Sigmoid colon (tissue), 6 donors: ENCODE measurements at regions not wholly inside any gene's neighbourhood (a gene's known extent, or its start where the extent isn't known, plus 50 kb on each side); places are given as distances from the start of the nearest gene placed in this dataset.

Experiments used
- DNase-seq: peaks from one replicate; pipeline ENCODE4 v3.0.0-alpha.2; 2019
- H3K27ac ChIP-seq, 4 donors: fragments of 200-600 bp; sonication (generic); one replicate each; pipeline ENCODE4 v1.5.1; 2016 to 2019; ENCODE audit warnings: mild to moderate bottlenecking in 1 of 4
- H3K27me3 ChIP-seq, 3 donors: fragments of 200-600 bp; sonication (generic); one replicate each; pipeline ENCODE4 v1.5.1; 2019; ENCODE audit warnings: mild to moderate bottlenecking in 1 of 3
- H3K36me3 ChIP-seq, 4 donors: fragments of 200-600 bp; sonication (generic); one replicate each; pipeline ENCODE4 v1.5.1; 2016 to 2019
- H3K4me1 ChIP-seq, 4 donors: fragments of 200-600 bp; sonication (generic); one replicate each; pipeline ENCODE4 v1.5.1; 2017 to 2019
- H3K4me3 ChIP-seq, 4 donors: fragments of 200-600 bp; sonication (generic); one replicate each; pipeline ENCODE4 v1.5.1; 2017 to 2019; ENCODE audit warnings: mild to moderate bottlenecking in 2 of 4, moderate library complexity in 1 of 4
- H3K9me3 ChIP-seq, 4 donors: fragments of 200-600 bp in 3 of 4; sonication (generic) in 3 of 4; one replicate each; pipeline versions ENCODE4 v1.5.1 to v1.6.1; 2013 to 2019
- CTCF ChIP-seq, 4 experiments: fragments of 450-650 bp in 3 of 4; fragments of 200-600 bp in 1 of 4; IDR thresholded peaks; one replicate each; pipeline ENCODE4 v1.5.1; 2016 to 2019; ENCODE audit warnings: antibody characterized with exemption in 4 of 4, mild to moderate bottlenecking in 3 of 4, moderate library complexity in 2 of 4
- EP300 ChIP-seq, 4 donors: sonication (generic); formaldehyde crosslinking; IDR thresholded peaks; one replicate each; pipeline ENCODE4 v1.6.1; 2017; ENCODE audit warnings: antibody characterized with exemption in 4 of 4
- POLR2A ChIP-seq, 2 donors: fragments of 450-650 bp; IDR thresholded peaks; one replicate each; pipeline ENCODE4 v1.6.1; 2016; ENCODE audit warnings: antibody characterized with exemption in 2 of 2, mild to moderate bottlenecking in 2 of 2, moderate library complexity in 2 of 2
- POLR2AphosphoS5 ChIP-seq, 4 donors: sonication (generic); formaldehyde crosslinking; IDR thresholded peaks; one replicate each; pipeline ENCODE4 v1.6.1; 2017; ENCODE audit warnings: antibody characterized with exemption in 4 of 4
- WGBS, 2 donors: extraction: QIAGEN DNeasy Blood & Tissue Kit; methylation state at CpG; one replicate each; pipeline ENCODE4 v1.1.7; 2013; 5-methylcytosine and 5-hydroxymethylcytosine counted together
- intact Hi-C: fragments of 100-400 bp; cut with DNase I; formaldehyde crosslinking; loops from one replicate; pipeline ENCODE4 v1.15.1; 2023
- donor health status: healthy with polysubstance abuse.
- donor health status: healthy.

GRCh38 chr14:42523666-42524065 lies 917.0 kb downstream of the LRFN5 start:
- no peak overlapping the region for H3K4me3 ChIP-seq
- H3K36me3 ChIP-seq: no peaks in the 10 kb centered on the region
- H3K27me3 ChIP-seq: no peaks in the 10 kb centered on the region
- 31 to 37% methylated on average over 2 of the region's 2 CpGs for WGBS, 2 donors
- intact Hi-C loops: no loop called here
- no peak for TF ChIP-seq EP300 (IDR thresholded peaks at IDR 0.05)
- TF ChIP-seq POLR2A (IDR thresholded peaks at IDR 0.05): no peak
- no peak for TF ChIP-seq CTCF (IDR thresholded peaks at IDR 0.05)
- TF ChIP-seq POLR2AphosphoS5 (IDR thresholded peaks at IDR 0.05): no peak
- DNase-seq: no peak
- H3K4me1 ChIP-seq: no peaks in the 10 kb centered on the region
- H3K9me3 ChIP-seq: no peaks in the 10 kb centered on the region
- H3K27ac ChIP-seq: no peak overlapping the region

GRCh38 chr14:42517806-42518500 lies 911.3 kb downstream of the LRFN5 start:
- no peak for TF ChIP-seq EP300 (IDR thresholded peaks at IDR 0.05)
- no peak for TF ChIP-seq CTCF (IDR thresholded peaks at IDR 0.05)
- no peak for TF ChIP-seq POLR2A (IDR thresholded peaks at IDR 0.05)
- TF ChIP-seq POLR2AphosphoS5 (IDR thresholded peaks at IDR 0.05): no peak
- no peak overlapping the region for H3K4me3 ChIP-seq
- H3K27ac ChIP-seq: no peak overlapping the region
- H3K27me3 ChIP-seq: no peaks in the 10 kb centered on the region
- no peaks in the 10 kb centered on the region for H3K36me3 ChIP-seq
- intact Hi-C loops: no loop called here
- WGBS, 2 donors: 57 to 61% methylated on average over 2 of the region's 2 CpGs
- no peak for DNase-seq
- H3K9me3 ChIP-seq: no peaks in the 10 kb centered on the region
- H3K4me1 ChIP-seq: no peaks in the 10 kb centered on the region

DNA sequence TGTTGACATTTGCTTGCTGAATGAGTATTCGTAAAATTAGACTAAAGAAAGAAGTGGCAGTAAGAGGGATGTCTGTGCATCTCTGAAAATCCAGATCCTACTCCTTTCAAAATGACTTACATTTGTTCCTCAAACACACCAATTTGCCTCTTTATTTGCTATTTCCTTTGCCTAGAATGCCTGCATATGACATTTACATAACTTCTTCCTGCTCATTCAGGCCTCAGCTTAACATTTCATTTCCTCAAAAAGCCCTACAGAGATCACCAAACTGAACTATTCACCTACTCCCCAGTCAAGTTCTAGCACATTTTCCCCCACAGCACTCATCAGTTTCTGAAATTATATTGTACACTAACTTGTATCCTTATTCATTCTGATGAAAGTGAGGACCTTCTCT lies 907.2 kb downstream of the LRFN5 start:
- Histone ChIP-seq H3K27me3 (no peaks in the 10 kb centered on the region), H3K4me3 (no peak overlapping the region), H3K9me3 (no peaks in the 10 kb centered on the region), H3K27ac (no peak overlapping the region), H3K4me1 (no peaks in the 10 kb centered on the region), H3K36me3 (no peaks in the 10 kb centered on the region)
- no peak for DNase-seq
- 67 to 84% methylated on average over 1 of the region's 1 CpG for WGBS, 2 donors
- intact Hi-C loops: no loop called here
- TF ChIP-seq POLR2AphosphoS5 (IDR thresholded peaks at IDR 0.05) (no peak), EP300 (IDR thresholded peaks at IDR 0.05) (no peak), POLR2A (IDR thresholded peaks at IDR 0.05) (no peak), CTCF (IDR thresholded peaks at IDR 0.05) (no peak)

- intact Hi-C loops: no loop called here
- Histone ChIP-seq H3K27me3 (no peaks in the 10 kb centered on the region), H3K4me1 (no peaks in the 10 kb centered on the region), H3K4me3 (no peak overlapping the region), H3K36me3 (no peaks in the 10 kb centered on the region), H3K27ac (no peak overlapping the region), H3K9me3 (no peaks in the 10 kb centered on the region)
- 80 to 82% methylated on average over 1 of the region's 1 CpG for WGBS, 2 donors
- no peak for DNase-seq
- no peak for TF ChIP-seq EP300 (IDR thresholded peaks at IDR 0.05)
These were observed 903.4 kb downstream of the LRFN5 start for GRCh38 chr14:42510071-42510470.

DNA sequence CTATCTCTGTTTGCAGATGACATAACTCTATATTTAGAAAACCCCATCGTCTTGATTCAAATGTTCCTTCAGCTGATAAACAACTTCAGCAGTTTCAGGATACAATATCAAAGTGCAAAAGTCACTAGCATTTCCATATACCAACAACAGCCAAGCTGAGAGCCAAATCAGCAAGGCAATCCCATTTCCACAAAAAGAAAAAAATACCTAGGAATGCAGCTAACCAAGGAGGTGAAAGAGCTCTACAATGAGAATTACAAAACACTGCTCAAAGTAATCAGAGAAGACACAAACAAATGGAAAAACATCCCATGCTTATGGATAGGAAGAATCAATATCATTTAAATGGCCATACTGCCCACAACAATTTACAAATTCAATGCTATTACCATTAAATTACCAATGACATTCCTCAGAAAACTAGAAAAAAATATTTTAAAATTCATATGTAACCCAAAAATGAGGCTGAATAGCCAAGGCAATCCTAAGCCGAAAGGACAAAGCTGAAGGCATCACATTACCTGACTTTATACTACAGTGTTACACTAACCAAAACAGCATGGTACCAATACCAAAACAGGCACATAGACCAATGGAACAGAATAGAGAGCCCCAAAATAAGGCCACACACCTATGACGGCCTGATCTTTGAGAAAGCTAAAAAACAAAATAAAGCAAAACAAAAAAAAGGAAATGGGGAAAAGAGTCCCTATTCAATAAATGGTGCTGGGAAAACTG lies 901.7 kb downstream of the LRFN5 start:
- Histone ChIP-seq H3K27me3 (no peaks in the 10 kb centered on the region), H3K4me1 (no peaks in the 10 kb centered on the region), H3K27ac (no peak overlapping the region), H3K4me3 (no peak overlapping the region), H3K9me3 (no peaks in the 10 kb centered on the region), H3K36me3 (no peaks in the 10 kb centered on the region)
- WGBS, 2 donors: 71 to 73% methylated on average over 3 of the region's 3 CpGs
- no peak for DNase-seq
- intact Hi-C loops: no loop called here
- no peak for TF ChIP-seq POLR2AphosphoS5 (IDR thresholded peaks at IDR 0.05)
- TF ChIP-seq POLR2A (IDR thresholded peaks at IDR 0.05): no peak
- no peak for TF ChIP-seq CTCF (IDR thresholded peaks at IDR 0.05)
- TF ChIP-seq EP300 (IDR thresholded peaks at IDR 0.05): no peak
